Body of pancreas (tissue), 4 donors: ENCODE measurements at regions not wholly inside any gene's neighbourhood (a gene's known extent, or its start where the extent isn't known, plus 50 kb on each side); places are given as distances from the start of the nearest gene placed in this dataset.

Experiments used
- CTCF ChIP-seq, 7 experiments: fragments of 450-650 bp in 4 of 7; fragments of 200-600 bp in 3 of 7; sonication (generic) in 3 of 7; IDR thresholded peaks; one replicate each; pipeline ENCODE4 v1.5.1; 2016 to 2019; ENCODE audit warnings: antibody characterized with exemption in 7 of 7
- POLR2A ChIP-seq, 3 donors: fragments of 450-650 bp; IDR thresholded peaks; one replicate each; pipeline ENCODE4 v1.6.1; 2016; ENCODE audit warnings: antibody characterized with exemption in 3 of 3, mild to moderate bottlenecking in 2 of 3

GRCh38 chr3:178236555-178237277, 299.5 kb upstream of the KCNMB2 start:
- TF ChIP-seq CTCF (IDR thresholded peaks at IDR 0.05) (no peak), POLR2A (IDR thresholded peaks at IDR 0.05) (no peak)
